HuH-7.5 (cell line): ENCODE measurements at regions not wholly inside any gene's neighbourhood (a gene's known extent, or its start where the extent isn't known, plus 50 kb on each side); places are given as distances from the start of the nearest gene placed in this dataset.

Source experiments
- DNase-seq: peaks from one replicate; pipeline ENCODE4 v3.0.0; 2011; ENCODE audit warnings: low spot score

GRCh38 chr16:5647051-5647450 lies 549.5 kb upstream of the EEF2KMT start:
- no peak for DNase-seq

GRCh38 chr16:5643855-5644531 lies 546.4 kb upstream of the EEF2KMT start:
- no peak for DNase-seq

GRCh38 chr16:5642436-5642835 lies 544.8 kb upstream of the EEF2KMT start:
- DNase-seq: no peak

GRCh38 chr16:5642011-5642410 lies 544.4 kb upstream of the EEF2KMT start:
- DNase-seq: no peak

GRCh38 chr16:5640883-5641282 lies 543.3 kb upstream of the EEF2KMT start:
- DNase-seq: no peak

GRCh38 chr16:5639531-5639930 lies 541.9 kb upstream of the EEF2KMT start:
- DNase-seq: no peak

- no peak for DNase-seq
Observed at GRCh38 chr16:5635331-5635730, 537.7 kb upstream of the EEF2KMT start.

- no peak for DNase-seq
Observed at GRCh38 chr16:5634666-5635180, 537.1 kb upstream of the EEF2KMT start.

- DNase-seq: peak; percentile 17
Observed at GRCh38 chr16:5633845-5634440, 536.3 kb upstream of the EEF2KMT start.

GRCh38 chr16:5622234-5622884 lies 524.8 kb upstream of the EEF2KMT start:
- no peak for DNase-seq

GRCh38 chr16:5621826-5622225 lies 524.2 kb upstream of the EEF2KMT start:
- no peak for DNase-seq

- DNase-seq: no peak
Observed at GRCh38 chr16:5619304-5619703, 521.7 kb upstream of the EEF2KMT start.

GRCh38 chr16:5616841-5617240 lies 519.2 kb upstream of the EEF2KMT start:
- no peak for DNase-seq

- DNase-seq: peak; percentile 62
Observed at GRCh38 chr16:5615868-5616642, 518.5 kb upstream of the EEF2KMT start.

- DNase-seq: no peak
Observed at GRCh38 chr16:5607169-5607568, 509.6 kb upstream of the EEF2KMT start.

GRCh38 chr16:5605404-5605803 lies 507.8 kb upstream of the EEF2KMT start:
- DNase-seq: no peak

- DNase-seq: peak; percentile 15
Observed at GRCh38 chr16:5604770-5605169, 507.2 kb upstream of the EEF2KMT start.

- DNase-seq: no peak
Observed at GRCh38 chr16:5603836-5604235, 506.2 kb upstream of the EEF2KMT start.

GRCh38 chr16:5601957-5602356 lies 504.4 kb upstream of the EEF2KMT start:
- DNase-seq: no peak

GRCh38 chr16:5598793-5599192 lies 501.2 kb upstream of the EEF2KMT start:
- DNase-seq: no peak

GRCh38 chr16:5595849-5596248 lies 498.3 kb upstream of the EEF2KMT start:
- no peak for DNase-seq

- no peak for DNase-seq
Observed at GRCh38 chr16:5590416-5590815, 492.8 kb upstream of the EEF2KMT start.
